Cardiac fibroblast (primary cell): ENCODE measurements at regions not wholly inside any gene's neighbourhood (a gene's known extent, or its start where the extent isn't known, plus 50 kb on each side); places are given as distances from the start of the nearest gene placed in this dataset.

Source experiments
- DNase-seq, 2 donors: peaks; one replicate each; pipeline versions ENCODE4 v3.0.0 to v3.0.0-alpha.2; 2010; ENCODE audit warnings: low read depth in 2 of 2
- H3K4me3 ChIP-seq, 2 donors: replicated peaks in 1 of 2; 1 replicate in 1 of 2; 2 replicates in 1 of 2; pipeline ENCODE4 v1.5.1; 2011; ENCODE audit warnings: low read depth in 2 of 2, low read length in 2 of 2, mild to moderate bottlenecking in 2 of 2, moderate library complexity in 1 of 2
- TF ChIP-seq, protein P1 (sequence below): IDR thresholded peaks from one replicate; pipeline ENCODE4 v1.5.1; 2011; ENCODE audit warnings: low read depth, mild to moderate bottlenecking, low read length, inconsistent platforms

DNA sequence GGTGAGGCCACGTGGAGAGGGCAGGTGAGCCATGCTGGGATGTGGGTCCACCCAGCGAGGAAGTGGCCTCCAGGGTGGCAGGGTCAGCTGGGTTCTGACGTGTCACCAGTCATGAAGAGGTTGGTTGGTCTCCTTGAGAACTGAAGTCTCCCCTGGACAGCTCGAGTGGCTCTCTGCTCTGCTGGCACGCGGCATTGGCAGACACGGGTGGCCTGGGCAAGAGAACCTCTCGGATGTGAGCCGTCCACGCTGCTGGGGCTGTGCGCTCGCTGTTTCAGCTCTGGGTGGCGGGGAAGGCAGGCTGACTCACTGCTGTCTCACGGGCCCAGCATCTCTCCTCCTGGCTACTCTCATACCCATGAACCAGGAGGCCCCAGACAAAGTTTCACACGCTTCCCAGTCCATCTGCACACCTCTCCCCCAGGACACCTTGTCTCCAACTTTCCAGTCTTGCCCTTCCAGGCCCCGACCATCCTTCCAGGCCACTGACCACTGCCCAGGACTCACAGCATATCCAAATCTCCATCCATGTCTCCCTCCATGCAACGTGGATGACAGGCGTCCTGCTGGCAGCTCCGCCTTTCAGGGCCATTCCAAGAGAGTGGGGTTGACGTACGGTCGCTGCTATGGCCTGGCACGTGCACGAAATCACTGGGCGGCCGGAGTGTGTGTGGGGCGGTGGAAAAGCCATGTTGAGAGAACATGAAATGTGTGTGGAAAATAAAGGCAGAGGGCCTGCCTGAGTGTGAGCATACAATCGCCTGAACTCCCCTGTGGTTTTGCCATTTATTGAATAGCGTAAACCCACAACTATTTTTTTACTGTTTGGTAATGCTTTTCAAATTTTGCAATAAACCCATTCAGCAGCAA, 145.0 kb upstream of the COL5A1 start:
- TF ChIP-seq, protein P1, sequence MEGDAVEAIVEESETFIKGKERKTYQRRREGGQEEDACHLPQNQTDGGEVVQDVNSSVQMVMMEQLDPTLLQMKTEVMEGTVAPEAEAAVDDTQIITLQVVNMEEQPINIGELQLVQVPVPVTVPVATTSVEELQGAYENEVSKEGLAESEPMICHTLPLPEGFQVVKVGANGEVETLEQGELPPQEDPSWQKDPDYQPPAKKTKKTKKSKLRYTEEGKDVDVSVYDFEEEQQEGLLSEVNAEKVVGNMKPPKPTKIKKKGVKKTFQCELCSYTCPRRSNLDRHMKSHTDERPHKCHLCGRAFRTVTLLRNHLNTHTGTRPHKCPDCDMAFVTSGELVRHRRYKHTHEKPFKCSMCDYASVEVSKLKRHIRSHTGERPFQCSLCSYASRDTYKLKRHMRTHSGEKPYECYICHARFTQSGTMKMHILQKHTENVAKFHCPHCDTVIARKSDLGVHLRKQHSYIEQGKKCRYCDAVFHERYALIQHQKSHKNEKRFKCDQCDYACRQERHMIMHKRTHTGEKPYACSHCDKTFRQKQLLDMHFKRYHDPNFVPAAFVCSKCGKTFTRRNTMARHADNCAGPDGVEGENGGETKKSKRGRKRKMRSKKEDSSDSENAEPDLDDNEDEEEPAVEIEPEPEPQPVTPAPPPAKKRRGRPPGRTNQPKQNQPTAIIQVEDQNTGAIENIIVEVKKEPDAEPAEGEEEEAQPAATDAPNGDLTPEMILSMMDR, result no peak
- DNase-seq, result peak; percentile 54 to 74
- no peak overlapping the region for H3K4me3 ChIP-seq

DNA sequence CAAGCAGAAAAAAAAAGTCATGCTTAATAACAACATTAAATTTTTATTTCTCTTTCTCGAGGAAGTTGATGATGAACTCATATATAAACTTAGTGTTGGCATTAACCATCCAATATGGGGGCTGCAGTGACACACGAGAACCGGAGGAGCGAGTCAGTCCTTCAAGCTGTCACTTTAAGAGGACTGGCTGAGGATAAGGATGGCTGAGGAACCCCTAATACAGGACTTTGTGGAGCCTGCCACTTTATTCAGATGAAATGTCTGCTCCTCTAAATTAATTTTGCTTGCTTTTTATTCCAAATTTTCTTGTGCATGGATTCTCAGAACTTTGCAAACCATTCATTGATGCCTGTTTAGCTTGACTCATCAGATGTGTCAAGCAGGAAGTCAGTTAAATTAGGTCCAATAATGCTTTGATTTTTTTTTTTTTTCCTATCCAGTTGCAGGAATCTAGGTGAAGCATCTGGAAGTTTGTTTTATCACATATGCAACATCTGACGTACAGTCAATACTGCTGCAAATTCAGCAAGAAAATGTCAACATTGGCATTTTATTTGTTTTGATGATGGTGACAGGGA, 144.2 kb upstream of the COL5A1 start:
- no peak overlapping the region for H3K4me3 ChIP-seq
- peak in 1 of 2 donors; percentile 29 for DNase-seq
- TF ChIP-seq, protein P1, result no peak

DNA sequence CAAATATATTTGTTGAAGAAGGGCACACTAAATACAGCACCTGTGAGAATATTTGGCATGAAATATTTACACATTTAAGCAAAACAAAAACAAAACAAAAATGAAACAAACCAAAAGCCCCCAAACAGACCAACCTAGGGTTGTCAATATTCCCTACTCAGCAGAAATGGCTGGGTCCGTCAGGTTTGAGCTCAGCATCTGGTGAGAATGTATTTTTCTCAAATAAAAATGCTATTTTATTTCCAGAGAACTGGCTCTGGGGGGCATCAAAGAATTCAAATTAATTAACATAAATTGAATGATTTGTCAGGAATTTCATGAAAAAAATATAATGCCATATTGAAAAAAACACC, 142.8 kb upstream of the COL5A1 start:
- TF ChIP-seq, protein P1, result no peak
- DNase-seq, result no peak
- H3K4me3 ChIP-seq, result no peak overlapping the region

DNA sequence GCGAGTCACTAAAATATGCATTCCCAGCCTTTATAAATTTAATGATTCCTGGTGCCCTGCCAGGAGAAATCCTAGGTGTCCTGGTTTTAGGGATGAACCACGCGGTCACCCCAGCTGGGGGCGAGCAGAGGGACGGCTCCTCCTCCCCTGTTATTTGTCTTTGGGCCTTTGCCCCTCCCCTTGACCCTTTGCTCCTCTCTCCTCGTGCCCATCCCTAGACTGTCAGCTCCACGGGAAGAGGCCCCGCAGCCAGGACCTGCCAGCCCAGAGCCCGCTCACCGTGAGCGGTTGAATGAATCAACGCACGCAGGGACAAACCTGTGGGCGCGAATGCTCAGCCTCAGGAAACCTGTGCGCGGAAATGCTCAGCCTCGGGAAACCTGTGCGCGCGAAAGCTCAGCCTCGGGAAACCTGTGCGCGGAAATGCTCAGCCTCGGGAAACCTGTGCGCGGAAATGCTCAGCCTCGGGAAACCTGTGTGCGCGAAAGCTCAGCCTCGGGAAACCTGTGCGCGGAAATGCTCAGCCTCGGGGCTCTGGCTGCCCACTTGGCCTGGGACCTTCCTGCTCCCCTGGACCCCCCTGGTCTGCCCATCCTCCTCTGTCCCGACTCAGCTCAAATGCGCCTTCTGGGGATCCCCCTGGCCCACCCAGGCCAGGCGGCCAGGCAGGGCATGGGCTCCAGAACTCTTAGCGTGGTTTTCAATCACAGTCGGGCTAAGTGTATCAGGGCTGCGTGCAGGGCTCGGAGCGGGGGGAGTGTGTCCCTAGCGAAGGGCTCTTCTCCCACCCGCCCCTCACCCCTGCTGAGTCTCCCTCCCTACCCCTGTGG, 140.5 kb upstream of the COL5A1 start:
- TF ChIP-seq, protein P1, result no peak

DNA sequence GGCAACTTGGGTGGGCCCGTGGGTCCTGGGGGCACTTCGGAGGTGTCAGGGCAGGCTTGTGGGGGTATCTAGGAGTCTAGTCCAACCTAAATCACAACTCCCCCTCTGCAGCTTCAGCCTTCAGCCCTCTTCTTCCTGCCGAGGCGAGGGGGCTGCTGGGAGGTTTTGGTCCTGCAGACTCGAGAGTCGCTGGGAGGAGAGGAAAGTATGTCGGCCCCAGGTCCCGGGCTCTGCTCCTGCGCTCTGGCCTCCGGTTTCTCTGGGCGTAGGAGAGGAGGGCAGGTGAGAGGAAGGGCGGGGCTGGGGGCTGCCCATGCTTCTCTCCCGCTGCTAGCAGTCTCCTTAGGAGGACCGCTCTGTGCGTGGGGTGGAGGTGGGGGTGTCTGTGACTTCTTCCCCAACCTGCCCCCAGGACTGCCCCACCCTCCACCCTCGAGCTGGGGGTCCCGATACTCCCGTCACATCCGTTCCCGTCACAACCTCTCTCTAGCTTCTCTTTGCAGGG, 139.8 kb upstream of the COL5A1 start:
- H3K4me3 ChIP-seq, result no peak overlapping the region
- DNase-seq, result no peak
- TF ChIP-seq, protein P1, result no peak

More for the DNA sequence above, 140.5 kb upstream of the COL5A1 start:
- no peak for DNase-seq
- no peak overlapping the region for H3K4me3 ChIP-seq

DNA sequence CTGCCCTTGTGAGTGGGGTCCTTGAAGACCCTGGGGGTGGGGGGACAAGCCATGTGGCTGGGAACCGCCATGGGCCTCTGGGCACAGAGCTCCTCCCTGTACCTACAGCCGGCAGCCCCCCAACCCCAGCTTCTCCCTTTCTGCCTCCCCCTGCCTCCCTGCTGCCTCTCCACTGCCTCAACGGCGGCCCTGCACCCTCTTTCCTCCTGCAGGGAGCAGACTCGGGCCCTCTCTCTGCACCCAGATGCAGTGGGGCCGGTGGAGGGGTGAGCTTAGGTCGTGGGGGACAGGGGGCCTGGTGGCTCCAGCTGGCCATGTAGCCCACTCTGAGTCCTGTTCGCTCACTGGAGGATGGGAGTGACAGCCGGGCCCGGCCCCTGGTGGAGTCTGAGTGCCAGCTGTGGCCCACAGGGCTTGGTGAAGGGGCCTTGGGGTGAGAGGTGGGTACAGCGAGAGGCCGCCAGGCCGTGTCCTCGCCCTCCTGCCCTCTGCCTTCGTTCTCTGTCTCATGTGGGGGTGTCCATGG, 139.3 kb upstream of the COL5A1 start:
- no peak for DNase-seq
- TF ChIP-seq, protein P1, result no peak
- H3K4me3 ChIP-seq, result no peak overlapping the region
